Keratinocyte (primary cell): ENCODE measurements at regions not wholly inside any gene's neighbourhood (a gene's known extent, or its start where the extent isn't known, plus 50 kb on each side); places are given as distances from the start of the nearest gene placed in this dataset.
"Not testable (repeated sequence)": the region's sequence is repeated elsewhere in the genome, so short reads cannot be mapped to it uniquely, and the experiment has no call there.

ENCODE experiments used
- DNase-seq: peaks from one replicate; pipeline ENCODE4 v3.0.0-alpha.2; 2011; ENCODE audit warnings: low read depth, missing footprints, low spot score
- FAIRE-seq: peaks from 2 replicates; lab custom pipeline; 2011; peaks lifted over from hg19 to GRCh38; lab: Jason Lieb, UNC
- H2AFZ ChIP-seq: 2 replicates; pipeline ENCODE4 v1.6.0; 2012; ENCODE audit warnings: low read length, control low read depth, inconsistent platforms; ENCODE audit not compliant: control insufficient read depth
- H3K27ac ChIP-seq: 2 replicates; pipeline ENCODE4 v1.5.1; 2011; ENCODE audit warnings: low read length; ENCODE audit not compliant: control insufficient read depth, insufficient read depth
- H3K27me3 ChIP-seq: 3 replicates; pipeline ENCODE4 v1.6.0; 2011; ENCODE audit warnings: low read length; ENCODE audit not compliant: control insufficient read depth, insufficient read depth; ENCODE audit errors: extremely low read depth
- H3K36me3 ChIP-seq, 2 experiments: 2 replicates in 1 of 2; 3 replicates in 1 of 2; pipeline ENCODE4 v1.5.1; 2011; ENCODE audit warnings: low read length in 2 of 2, mild to moderate bottlenecking in 1 of 2; ENCODE audit not compliant: control insufficient read depth in 2 of 2, insufficient read depth in 2 of 2; ENCODE audit errors: extremely low read depth in 1 of 2
- H3K4me1 ChIP-seq: 3 replicates; pipeline ENCODE4 v1.5.1; 2011; ENCODE audit warnings: low read length; ENCODE audit not compliant: control insufficient read depth, insufficient read depth; ENCODE audit errors: extremely low read depth
- H3K4me2 ChIP-seq: 3 replicates; pipeline ENCODE4 v1.6.0; 2011; ENCODE audit warnings: low read depth, low read length; ENCODE audit not compliant: control insufficient read depth, insufficient read depth; ENCODE audit errors: extremely low read depth
- H3K4me3 ChIP-seq, 3 experiments: fragments of 200-600 bp in 1 of 3; sonication (generic) in 1 of 3; 2 replicates in 2 of 3; 3 replicates in 1 of 3; pipeline ENCODE4 v1.5.1; 2011 to 2016; ENCODE audit warnings: low read length in 3 of 3, mild to moderate bottlenecking in 3 of 3, control low read depth in 2 of 3, inconsistent platforms in 1 of 3, low read depth in 1 of 3, mixed read lengths in 1 of 3, mixed run types in 1 of 3, moderate library complexity in 1 of 3; ENCODE audit not compliant: control insufficient read depth in 2 of 3, insufficient read depth in 2 of 3; ENCODE audit errors: extremely low read depth in 1 of 3
- H3K79me2 ChIP-seq: 2 replicates; pipeline ENCODE4 v1.6.0; 2012; ENCODE audit warnings: low read length; ENCODE audit not compliant: control insufficient read depth, insufficient read depth
- H3K9ac ChIP-seq: 3 replicates; pipeline ENCODE4 v1.6.0; 2011; ENCODE audit warnings: low read length; ENCODE audit not compliant: control insufficient read depth, insufficient read depth; ENCODE audit errors: extremely low read depth
- H3K9me1 ChIP-seq: 3 replicates; pipeline ENCODE4 v1.6.0; 2011; ENCODE audit warnings: low read length; ENCODE audit not compliant: control insufficient read depth, insufficient read depth; ENCODE audit errors: extremely low read depth
- H3K9me3 ChIP-seq: 2 replicates; pipeline ENCODE4 v1.5.1; 2012; ENCODE audit warnings: low read depth, low read length; ENCODE audit not compliant: control insufficient read depth
- H4K20me1 ChIP-seq: 3 replicates; pipeline ENCODE4 v1.6.0; 2011; ENCODE audit warnings: low read length; ENCODE audit not compliant: control insufficient read depth, insufficient read depth; ENCODE audit errors: extremely low read depth
- dilution Hi-C: fragments of 300-500 bp; cut with MboI; formaldehyde crosslinking; loops from one replicate; pipeline ENCODE4 v1.7.0; 2020; ENCODE audit warnings: low sequenced_read_pairs; ENCODE audit not compliant: extremely low pct_ligation_motif_present

- H3K27ac ChIP-seq, DNase-seq, H3K79me2 ChIP-seq, H3K27me3 ChIP-seq, H3K4me3 ChIP-seq, H3K4me1 ChIP-seq, H3K36me3 ChIP-seq, H3K4me2 ChIP-seq, FAIRE-seq, H3K9me1 ChIP-seq, H2AFZ ChIP-seq, H4K20me1 ChIP-seq, H3K9ac ChIP-seq, dilution Hi-C loops, H3K9me3 ChIP-seq: not testable (repeated sequence)
These were observed 65.4 kb upstream of the ZNF195 start for GRCh38 chr11:3444420-3444744.

DNA sequence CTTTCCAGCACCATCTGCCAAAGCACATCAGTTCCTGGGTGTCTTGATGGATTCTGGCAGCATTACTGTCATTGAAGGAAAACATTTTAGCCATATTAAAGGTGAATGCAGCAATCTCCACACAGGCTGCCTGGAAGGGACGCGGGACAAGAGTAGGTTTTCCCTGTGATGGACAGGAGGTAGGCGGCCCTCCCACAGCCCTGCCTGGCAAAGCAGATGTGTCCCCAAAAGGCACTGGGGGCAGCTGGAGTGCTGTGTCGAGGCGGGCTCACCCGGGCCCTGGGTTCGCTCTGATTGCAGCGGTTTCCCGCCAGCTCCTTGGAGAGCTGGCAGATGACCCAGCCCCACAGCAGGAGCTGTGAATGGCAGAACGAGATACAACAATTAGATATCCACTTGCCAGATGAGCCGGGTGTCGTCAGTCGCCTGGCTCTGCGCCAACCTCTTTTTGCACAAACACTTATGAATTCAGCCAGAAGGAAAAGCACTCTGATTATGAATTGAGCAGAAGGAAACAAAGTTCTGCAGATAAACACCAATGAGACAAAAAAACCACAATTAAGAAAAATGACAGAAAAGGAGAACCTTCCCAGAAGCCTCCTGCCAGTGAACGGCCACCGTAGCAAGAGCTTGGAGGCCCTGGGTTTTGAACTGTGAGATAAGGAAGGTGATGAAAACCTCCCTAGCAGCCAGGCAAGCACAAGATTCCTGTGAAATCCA lies 64.9 kb upstream of the ZNF195 start:
- H3K9me3 ChIP-seq, dilution Hi-C loops, H3K79me2 ChIP-seq, H3K4me2 ChIP-seq, H4K20me1 ChIP-seq, H3K27ac ChIP-seq, DNase-seq, H2AFZ ChIP-seq, H3K9ac ChIP-seq, H3K36me3 ChIP-seq, FAIRE-seq, H3K4me3 ChIP-seq, H3K27me3 ChIP-seq, H3K9me1 ChIP-seq, H3K4me1 ChIP-seq: not testable (repeated sequence)

DNA sequence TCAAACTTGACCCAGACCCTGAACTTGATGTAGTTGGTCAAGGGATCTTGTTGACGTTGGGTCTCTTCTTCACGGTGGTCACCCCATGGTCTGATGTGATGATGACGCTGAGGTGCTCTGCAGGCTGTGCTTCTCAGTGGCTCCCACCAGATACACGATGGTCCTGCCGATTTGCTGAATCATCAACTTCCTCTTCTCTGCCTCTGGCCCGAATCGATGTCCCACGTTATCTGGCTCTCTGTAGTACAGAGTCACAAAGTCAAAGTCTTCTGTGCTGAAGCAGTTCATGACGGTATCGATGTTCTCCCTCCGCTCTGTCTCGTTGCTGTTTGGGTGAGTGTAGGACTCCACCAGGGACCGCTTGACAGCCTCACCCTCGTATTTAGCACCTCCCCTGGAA lies 58.5 kb upstream of the ZNF195 start:
- dilution Hi-C loops, H3K9ac ChIP-seq, H3K36me3 ChIP-seq, H3K27me3 ChIP-seq, H3K4me2 ChIP-seq, H2AFZ ChIP-seq, DNase-seq, H3K4me1 ChIP-seq, FAIRE-seq, H3K79me2 ChIP-seq, H3K27ac ChIP-seq, H3K9me1 ChIP-seq, H3K4me3 ChIP-seq, H4K20me1 ChIP-seq, H3K9me3 ChIP-seq: not testable (repeated sequence)
